RWPE1 (cell line): ENCODE measurements at regions not wholly inside any gene's neighbourhood (a gene's known extent, or its start where the extent isn't known, plus 50 kb on each side); places are given as distances from the start of the nearest gene placed in this dataset.

Experiments used
- CTCF ChIA-PET: fragments of 350-600 bp; sonication (Branson Sonifier 250); formaldehyde crosslinking; extraction: SDS; loops from one replicate; lab custom pipeline; 2021; lab: Yijun Ruan, JAX
- POLR2A ChIA-PET: fragments of 400-600 bp; formaldehyde crosslinking; extraction: SDS; loops from one replicate; lab custom pipeline; 2020; ENCODE audit warnings: antibody characterized with exemption; ENCODE audit not compliant: low non-redundant PET; lab: Yijun Ruan, JAX
- DNase-seq: peaks from one replicate; pipeline ENCODE4 v3.0.0; 2012; ENCODE audit warnings: low spot score
- H3K27ac ChIP-seq: fragments of 450-650 bp; 2 replicates; pipeline ENCODE4 v1.5.1; 2017
- CTCF ChIP-seq: fragments of 450-650 bp; conservative IDR thresholded peaks from 2 replicates; pipeline ENCODE4 v1.5.1; 2017; ENCODE audit warnings: low read depth, mild to moderate bottlenecking

GRCh38 chr4:100268789-100269188, 78.5 kb upstream of the DDIT4L start:
- CTCF ChIA-PET, result interaction anchor here (0.7 kb wide), 1 partner anchor 481 kb away, joined by 3 read pairs; no protein-coding TSS in a partner anchor

GRCh38 chr4:100261346-100261745, 71.1 kb upstream of the DDIT4L start:
- CTCF ChIA-PET, result no interaction called here
- POLR2A ChIA-PET, result no interaction called here

More at GRCh38 chr4:100268789-100269188, 78.5 kb upstream of the DDIT4L start:
- no peak overlapping the region for H3K27ac ChIP-seq
- TF ChIP-seq CTCF, result no peak
- DNase-seq, result no peak
- POLR2A ChIA-PET, result no interaction called here

GRCh38 chr4:100258675-100259074, 68.4 kb upstream of the DDIT4L start:
- POLR2A ChIA-PET, result no interaction called here

More at GRCh38 chr4:100261346-100261745, 71.1 kb upstream of the DDIT4L start:
- no peak for TF ChIP-seq CTCF
- H3K27ac ChIP-seq, result no peak overlapping the region
- no peak for DNase-seq

GRCh38 chr4:100257567-100257966, 67.3 kb upstream of the DDIT4L start:
- DNase-seq, result no peak
- CTCF ChIA-PET, result no interaction called here
- POLR2A ChIA-PET, result no interaction called here
- no peak for TF ChIP-seq CTCF
- no peak overlapping the region for H3K27ac ChIP-seq

More at GRCh38 chr4:100258675-100259074, 68.4 kb upstream of the DDIT4L start:
- TF ChIP-seq CTCF, result no peak
- DNase-seq, result no peak
- CTCF ChIA-PET, result interaction anchor here (0.6 kb wide), 1 partner anchor 373 kb away, joined by 3 read pairs; no protein-coding TSS in a partner anchor
- H3K27ac ChIP-seq, result no peak overlapping the region

- no peak for TF ChIP-seq CTCF
- POLR2A ChIA-PET, result no interaction called here
- no peak for DNase-seq
- CTCF ChIA-PET, result no interaction called here
- H3K27ac ChIP-seq, result no peak overlapping the region
Observed at GRCh38 chr4:100254237-100254636, 64.0 kb upstream of the DDIT4L start.

GRCh38 chr4:100248476-100248875, 58.2 kb upstream of the DDIT4L start:
- H3K27ac ChIP-seq, result no peak overlapping the region
- ChIA-PET POLR2A (no interaction called here), CTCF (interaction anchor here (0.6 kb wide), 1 partner anchor 81 kb away, joined by 3 read pairs; no protein-coding TSS in a partner anchor)
- TF ChIP-seq CTCF, result no peak
- DNase-seq, result no peak

- TF ChIP-seq CTCF, result no peak
- H3K27ac ChIP-seq, result no peak overlapping the region
- ChIA-PET CTCF (no interaction called here), POLR2A (no interaction called here)
- DNase-seq, result no peak
Observed at GRCh38 chr4:100246697-100247096, 56.4 kb upstream of the DDIT4L start.
